OCI-LY1 (cell line): ENCODE measurements at regions not wholly inside any gene's neighbourhood (a gene's known extent, or its start where the extent isn't known, plus 50 kb on each side); places are given as distances from the start of the nearest gene placed in this dataset.

Experiments used
- H2AFZ ChIP-seq: fragments of 200-600 bp; sonication (generic), shearing (Covaris generic); 2 replicates; pipeline ENCODE4 v1.6.0; 2014; ENCODE audit warnings: antibody characterized with exemption, mild to moderate bottlenecking, low read length
- H3F3A ChIP-seq: fragments of 200-600 bp; sonication (generic), shearing (Covaris generic); 2 replicates; pipeline ENCODE4 v1.6.0; 2014; ENCODE audit warnings: mild to moderate bottlenecking, antibody characterized with exemption, low read length, moderate library complexity; ENCODE audit not compliant: insufficient read depth
- H3K27ac ChIP-seq: fragments of 200-600 bp; sonication (generic); 2 replicates; pipeline ENCODE4 v1.5.1; 2014; ENCODE audit warnings: low read length, mixed run types, mild to moderate bottlenecking, low read depth; ENCODE audit not compliant: poor library complexity, severe bottlenecking
- H3K27me3 ChIP-seq: fragments of 200-600 bp; sonication (generic); 2 replicates; pipeline ENCODE4 v1.6.0; 2014; ENCODE audit warnings: antibody characterized with exemption, mild to moderate bottlenecking, low read length, moderate library complexity; ENCODE audit not compliant: insufficient read depth
- H3K36me3 ChIP-seq: fragments of 200-600 bp; sonication (generic); 2 replicates; pipeline ENCODE4 v1.6.1; 2014; ENCODE audit warnings: mild to moderate bottlenecking, antibody characterized with exemption, low read length, moderate library complexity, mixed read lengths; ENCODE audit not compliant: insufficient read depth
- H3K4me1 ChIP-seq: fragments of 200-600 bp; sonication (generic); 2 replicates; pipeline ENCODE4 v1.5.1; 2014; ENCODE audit warnings: mild to moderate bottlenecking, low read length, moderate library complexity; ENCODE audit not compliant: insufficient read depth, severe bottlenecking
- H3K4me2 ChIP-seq: fragments of 200-600 bp; sonication (generic), shearing (Covaris generic); 2 replicates; pipeline ENCODE4 v1.6.1; 2014; ENCODE audit warnings: low read length
- H3K4me3 ChIP-seq: fragments of 200-600 bp; sonication (generic); 2 replicates; pipeline ENCODE4 v1.5.1; 2014; ENCODE audit warnings: low read length, low read depth, mild to moderate bottlenecking, mixed read lengths; ENCODE audit not compliant: poor library complexity, severe bottlenecking
- H3K79me2 ChIP-seq: fragments of 200-600 bp; shearing (Covaris generic); 2 replicates; pipeline ENCODE4 v1.6.1; 2016; ENCODE audit warnings: mixed run types, low read length, mixed read lengths; ENCODE audit not compliant: insufficient read depth
- H3K9ac ChIP-seq: fragments of 200-600 bp; sonication (generic), shearing (Covaris generic); 2 replicates; pipeline ENCODE4 v1.6.1; 2014; ENCODE audit warnings: mild to moderate bottlenecking, low read length, mixed read lengths
- H3K9me2 ChIP-seq: fragments of 200-600 bp; sonication (generic), shearing (Covaris generic); 2 replicates; pipeline ENCODE4 v1.6.1; 2014; ENCODE audit warnings: low read depth, mild to moderate bottlenecking, low read length, mixed read lengths
- H3K9me3 ChIP-seq: fragments of 200-600 bp; shearing (Covaris generic); 2 replicates; pipeline ENCODE4 v1.6.1; 2014; ENCODE audit warnings: low read length, mixed read lengths
- H4K20me1 ChIP-seq: fragments of 200-600 bp; sonication (generic), shearing (Covaris generic); 2 replicates; pipeline ENCODE4 v1.6.0; 2016; ENCODE audit warnings: mild to moderate bottlenecking, low read length; ENCODE audit not compliant: insufficient read depth
- EZH2 ChIP-seq: fragments of 200-600 bp; sonication (generic), shearing (Covaris generic); IDR thresholded peaks from 2 replicates; pipeline ENCODE4 v1.8.0; 2017; ENCODE audit warnings: borderline replicate concordance, mixed run types, mild to moderate bottlenecking, antibody characterized with exemption, low read length, moderate library complexity, mixed read lengths
- TF ChIP-seq, protein P1 (sequence below): fragments of 200-600 bp; sonication (generic), shearing (Covaris generic); IDR thresholded peaks from 2 replicates; pipeline ENCODE4 v1.5.1; 2017; ENCODE audit warnings: mild to moderate bottlenecking, antibody characterized with exemption, low read length, moderate library complexity, mixed read lengths

DNA sequence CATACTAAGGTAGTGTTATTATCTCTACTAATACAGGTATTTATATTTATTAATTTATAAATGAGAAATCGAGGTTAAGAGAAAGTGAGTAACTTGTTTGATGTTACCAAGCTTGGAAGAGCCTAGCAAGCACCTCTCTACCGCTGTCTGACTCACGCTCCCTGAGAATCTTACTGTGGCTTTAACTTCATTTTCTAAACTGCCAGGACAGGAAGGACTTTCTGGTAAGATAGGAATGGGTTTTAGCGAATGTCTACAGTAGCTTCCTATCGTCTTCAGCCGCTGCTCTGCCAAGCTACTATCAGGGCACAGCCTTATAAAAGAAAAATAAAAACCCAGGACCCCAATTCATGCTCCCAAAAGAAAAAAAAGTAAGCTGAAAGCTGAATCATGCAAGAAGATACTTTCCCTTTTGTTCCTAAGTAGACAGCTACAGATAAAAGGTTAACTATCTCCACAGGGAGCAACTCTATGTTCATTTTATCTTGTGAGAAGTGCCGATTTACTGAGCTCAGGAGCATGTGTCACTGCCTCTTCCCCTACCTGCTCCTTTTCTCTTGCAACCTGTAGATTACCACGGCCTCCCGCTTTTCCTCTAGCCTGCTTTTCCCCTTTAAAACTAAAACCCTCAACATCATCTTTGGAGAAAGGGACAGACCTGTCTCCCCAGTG, 60.2 kb downstream of the THNSL1 start:
- Histone ChIP-seq H4K20me1 (no peaks in the 10 kb centered on the region), H3F3A (no peaks in the 10 kb centered on the region), H3K4me2 (no peak overlapping the region), H2AFZ (no peak overlapping the region), H3K27ac (no peak overlapping the region), H3K9me3 (no peaks in the 10 kb centered on the region), H3K79me2 (no peaks in the 10 kb centered on the region), H3K9me2 (no peaks in the 10 kb centered on the region), H3K9ac (no peak overlapping the region), H3K4me3 (no peak overlapping the region), H3K36me3 (no peaks in the 10 kb centered on the region), H3K27me3 (no peaks in the 10 kb centered on the region), H3K4me1 (no peaks in the 10 kb centered on the region)
- TF ChIP-seq, protein P1, sequence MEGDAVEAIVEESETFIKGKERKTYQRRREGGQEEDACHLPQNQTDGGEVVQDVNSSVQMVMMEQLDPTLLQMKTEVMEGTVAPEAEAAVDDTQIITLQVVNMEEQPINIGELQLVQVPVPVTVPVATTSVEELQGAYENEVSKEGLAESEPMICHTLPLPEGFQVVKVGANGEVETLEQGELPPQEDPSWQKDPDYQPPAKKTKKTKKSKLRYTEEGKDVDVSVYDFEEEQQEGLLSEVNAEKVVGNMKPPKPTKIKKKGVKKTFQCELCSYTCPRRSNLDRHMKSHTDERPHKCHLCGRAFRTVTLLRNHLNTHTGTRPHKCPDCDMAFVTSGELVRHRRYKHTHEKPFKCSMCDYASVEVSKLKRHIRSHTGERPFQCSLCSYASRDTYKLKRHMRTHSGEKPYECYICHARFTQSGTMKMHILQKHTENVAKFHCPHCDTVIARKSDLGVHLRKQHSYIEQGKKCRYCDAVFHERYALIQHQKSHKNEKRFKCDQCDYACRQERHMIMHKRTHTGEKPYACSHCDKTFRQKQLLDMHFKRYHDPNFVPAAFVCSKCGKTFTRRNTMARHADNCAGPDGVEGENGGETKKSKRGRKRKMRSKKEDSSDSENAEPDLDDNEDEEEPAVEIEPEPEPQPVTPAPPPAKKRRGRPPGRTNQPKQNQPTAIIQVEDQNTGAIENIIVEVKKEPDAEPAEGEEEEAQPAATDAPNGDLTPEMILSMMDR = no peak
- no peak for TF ChIP-seq EZH2

DNA sequence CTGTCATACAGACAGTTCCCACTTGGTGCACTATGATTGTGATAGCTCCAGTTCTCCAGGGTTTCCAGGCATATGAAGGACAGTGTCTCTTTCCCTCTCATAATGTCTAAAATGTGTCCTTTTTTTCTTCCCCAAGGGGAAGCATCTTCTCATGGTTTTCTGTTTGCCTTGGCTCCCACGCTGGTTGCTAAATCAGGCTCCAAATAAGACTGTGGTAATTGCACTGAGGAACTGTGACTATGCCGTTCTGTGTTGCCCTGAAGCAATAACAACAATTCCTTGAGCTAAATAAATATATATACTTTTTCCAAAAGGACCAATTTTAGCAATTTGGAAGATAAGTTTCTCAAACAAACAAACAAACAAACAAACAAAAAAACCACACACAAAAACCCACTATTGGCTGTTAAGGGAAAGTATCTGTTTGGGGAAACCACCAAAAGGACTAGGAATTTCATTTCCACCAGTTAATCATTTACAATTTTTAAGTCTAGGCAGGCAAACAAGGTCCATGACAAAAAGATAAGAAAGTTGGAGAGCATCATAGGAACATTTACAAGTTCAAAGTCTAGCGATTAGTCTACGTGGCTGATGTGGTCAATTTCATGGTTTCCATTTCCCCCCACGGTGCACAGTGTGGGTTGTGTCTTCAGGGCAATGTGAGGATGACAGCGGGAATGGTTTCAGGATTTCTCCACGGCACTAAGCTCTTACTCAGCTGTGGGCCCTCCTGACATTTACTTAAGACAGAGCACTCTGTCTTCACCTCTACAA, 62.4 kb downstream of the THNSL1 start:
- Histone ChIP-seq H3K9me2 (no peaks in the 10 kb centered on the region), H3K27me3 (no peaks in the 10 kb centered on the region), H3K9me3 (no peaks in the 10 kb centered on the region), H3K36me3 (no peaks in the 10 kb centered on the region), H3F3A (no peaks in the 10 kb centered on the region), H4K20me1 (no peaks in the 10 kb centered on the region), H2AFZ (no peak overlapping the region), H3K27ac (no peak overlapping the region), H3K4me2 (no peak overlapping the region), H3K4me1 (no peaks in the 10 kb centered on the region), H3K4me3 (no peak overlapping the region), H3K9ac (no peak overlapping the region), H3K79me2 (no peaks in the 10 kb centered on the region)
- TF ChIP-seq, protein P1 = no peak
- no peak for TF ChIP-seq EZH2

DNA sequence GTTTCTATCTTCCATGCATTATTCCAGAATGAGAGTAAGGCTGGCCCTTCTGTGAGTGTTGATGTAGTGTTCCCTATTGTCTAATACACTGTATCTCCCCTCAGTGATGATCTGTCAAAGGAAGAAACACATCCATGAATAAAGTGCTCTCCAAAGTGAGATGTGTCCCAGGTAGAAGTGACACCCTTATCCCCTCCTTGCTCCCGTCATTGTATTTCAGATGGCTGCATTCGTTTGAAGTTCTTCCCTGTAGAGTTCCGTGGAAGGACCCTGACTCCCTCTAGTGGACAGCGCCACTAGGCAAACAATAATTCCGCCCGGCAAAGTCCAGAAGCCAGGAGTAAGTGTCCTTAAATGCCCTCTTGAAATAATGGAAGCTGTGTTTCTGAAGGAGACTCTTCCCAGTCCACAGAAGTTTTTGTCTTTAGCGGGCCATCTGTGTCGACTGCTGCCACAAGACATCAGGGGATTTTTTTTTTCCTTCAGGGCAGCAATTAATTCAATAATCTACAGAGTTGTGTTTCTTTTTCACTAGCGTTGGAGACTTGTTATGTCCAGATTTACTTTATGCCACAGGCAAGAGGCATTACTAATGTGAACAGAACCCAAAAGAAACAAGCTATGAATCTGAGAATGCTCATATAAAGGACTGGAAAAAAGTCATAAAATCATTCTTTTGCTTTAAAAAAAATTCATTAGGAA, 64.6 kb downstream of the THNSL1 start:
- no peaks in the 10 kb centered on the region for H3K9me3 ChIP-seq
- H3F3A ChIP-seq = no peaks in the 10 kb centered on the region
- no peaks in the 10 kb centered on the region for H3K36me3 ChIP-seq
- no peaks in the 10 kb centered on the region for H3K27me3 ChIP-seq
- H3K9me2 ChIP-seq = no peaks in the 10 kb centered on the region
- H3K4me2 ChIP-seq = no peak overlapping the region
- TF ChIP-seq, protein P1 = peak; percentile 73
- no peak for TF ChIP-seq EZH2
- H3K79me2 ChIP-seq = no peaks in the 10 kb centered on the region
- no peak overlapping the region for H2AFZ ChIP-seq
- H3K4me1 ChIP-seq = no peaks in the 10 kb centered on the region
- H4K20me1 ChIP-seq = no peaks in the 10 kb centered on the region
- H3K9ac ChIP-seq = no peak overlapping the region
- no peak overlapping the region for H3K4me3 ChIP-seq
- H3K27ac ChIP-seq = no peak overlapping the region
